Heart left ventricle (tissue), 16 donors: ENCODE measurements at regions not wholly inside any gene's neighbourhood (a gene's known extent, or its start where the extent isn't known, plus 50 kb on each side); places are given as distances from the start of the nearest gene placed in this dataset.
"Not testable (repeated sequence)": the region's sequence is repeated elsewhere in the genome, so short reads cannot be mapped to it uniquely, and the experiment has no call there.

Experiments
- ATAC-seq, 4 donors: fragments of 200-7000 bp; cut with Tn5 transposase; one replicate each; pipeline ENCODE4 v1.9.1; 2020 to 2022; ENCODE audit warnings: moderate library complexity in 4 of 4, mild to moderate bottlenecking in 3 of 4, moderate number of reproducible peaks in 1 of 4
- DNase-seq, 5 donors: peaks; one replicate each; pipeline ENCODE4 v3.0.0-alpha.2; 2020
- H3K27ac ChIP-seq, 12 donors: fragments of 200-600 bp; sonication (generic) in 4 of 12; one replicate each; pipeline versions ENCODE4 v1.5.0 to v1.8.0; 2016 to 2022; ENCODE audit warnings: mild to moderate bottlenecking in 2 of 12
- H3K27me3 ChIP-seq, 9 donors: fragments of 200-600 bp; sonication (generic) in 2 of 9; one replicate each; pipeline versions ENCODE4 v1.5.1 to v1.8.0; 2016 to 2022; ENCODE audit warnings: mild to moderate bottlenecking in 3 of 9
- H3K36me3 ChIP-seq, 9 donors: fragments of 200-600 bp; sonication (generic) in 2 of 9; one replicate each; pipeline versions ENCODE4 v1.5.0 to v1.8.0; 2018 to 2022; ENCODE audit warnings: mild to moderate bottlenecking in 2 of 9
- H3K4me1 ChIP-seq, 12 donors: fragments of 200-600 bp; sonication (generic) in 4 of 12; one replicate each; pipeline versions ENCODE4 v1.5.0 to v1.8.0; 2016 to 2022; ENCODE audit warnings: mild to moderate bottlenecking in 3 of 12
- H3K4me3 ChIP-seq, 12 donors: fragments of 200-600 bp; sonication (generic) in 4 of 12; one replicate each; pipeline versions ENCODE4 v1.5.0 to v1.8.0; 2017 to 2022; ENCODE audit warnings: mild to moderate bottlenecking in 9 of 12, moderate library complexity in 4 of 12
- H3K9me3 ChIP-seq, 12 donors: fragments of 200-600 bp; sonication (generic) in 4 of 12; one replicate each; pipeline versions ENCODE4 v1.5.0 to v1.8.0; 2016 to 2022; ENCODE audit warnings: mild to moderate bottlenecking in 1 of 12
- POLR2A ChIP-seq, 2 donors: fragments of 450-650 bp; IDR thresholded peaks; one replicate each; pipeline ENCODE4 v1.6.1; 2017; ENCODE audit warnings: antibody characterized with exemption in 2 of 2, mild to moderate bottlenecking in 2 of 2, moderate library complexity in 2 of 2
- WGBS, 4 donors: extraction: QIAGEN DNeasy Blood & Tissue Kit in 2 of 4; methylation state at CpG; one replicate each; pipeline versions ENCODE4 v1.1.5 to v1.1.7; 2013 to 2018; 5-methylcytosine and 5-hydroxymethylcytosine counted together
- intact Hi-C, 10 donors: fragments of 100-400 bp; cut with DNase I; formaldehyde crosslinking; loops; one replicate each; pipeline versions ENCODE4 v1.11.1 to v1.14.2; 2022
- TF ChIP-seq, protein P1 (sequence below), 12 donors: fragments of 200-600 bp; sonication (generic) in 4 of 12; IDR thresholded peaks; one replicate each; pipeline versions ENCODE4 v1.5.0 to v1.8.0; 2018 to 2022; ENCODE audit warnings: antibody characterized with exemption in 12 of 12, mild to moderate bottlenecking in 5 of 12
- donor health status: ischemic (EF 13 %, LVEDD 7.1; RV severe dilation, severe dysfunction).
- donor health status: healthy with polysubstance abuse.
- donor health status: DM: no; HTN: yes; CAD: no.
- donor health status: DM: no; HTN: no; CAD: no.
- donor health status: ischemic (EF 25% LVEDD 6.9; RV normal size, moderate dysfunction).
- donor health status: ischemic (EF 25% LVEDD 5.7; RV mildly dilated, moderate dysfunction).
- donor health status: healthy.
- donor health status: DM: yes; HTN: yes; CAD: no.
- donor health status: ischemic (EF 35%, LVEDD 5.7; RV mildly dilated, moderate dysfunction).
- donor health status: nonischemic (EF 11% LVEDD 7.7; RV severe dilation, severe dysfunction).
- donor health status: DM: yes; HTN: yes; CAD: no.
- donor health status: PGD.
- donor health status: ischemic (EF 29% LVEDD 5.4; RV normal size, mild dysfunction).
- donor health status: nonischemic (EF 23%, LVEDD 6.1; RV moderate dilation, normal function).

DNA sequence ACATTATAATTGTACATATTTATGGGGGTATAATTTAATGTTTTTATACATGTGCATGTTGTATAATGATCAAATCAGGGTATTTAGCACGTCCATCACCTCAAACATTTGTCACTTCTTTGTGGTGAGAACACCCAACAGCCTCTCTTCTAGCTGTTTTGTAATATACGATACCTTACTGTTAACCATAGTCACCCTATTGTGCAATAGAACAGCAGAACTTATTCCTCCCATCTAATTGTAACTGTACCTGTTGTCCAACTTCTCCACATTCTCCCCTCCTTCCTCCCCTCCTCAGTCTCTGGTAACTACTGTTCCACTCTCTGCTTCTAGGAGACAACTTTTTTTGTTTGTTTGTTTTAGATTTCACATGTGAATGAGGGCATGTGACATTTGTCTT, 197.0 kb upstream of the PKP2 start:
- no peaks in the 10 kb centered on the region for H3K36me3 ChIP-seq
- H3K4me3 ChIP-seq: no peak overlapping the region
- no peaks in the 10 kb centered on the region for H3K9me3 ChIP-seq
- no peak for DNase-seq
- no peak overlapping the region for H3K27ac ChIP-seq
- intact Hi-C loops: no loop called here
- peaks cover 0 to 4% (median 0%) of the 10 kb centered on the region in 9 donors for H3K27me3 ChIP-seq
- 57 to 67% (median 62%) methylated on average over 2 of the region's 2 CpGs for WGBS, 4 donors
- no peak for ATAC-seq
- no peaks in the 10 kb centered on the region for H3K4me1 ChIP-seq
- TF ChIP-seq POLR2A (IDR thresholded peaks at IDR 0.05): no peak
- TF ChIP-seq, protein P1, sequence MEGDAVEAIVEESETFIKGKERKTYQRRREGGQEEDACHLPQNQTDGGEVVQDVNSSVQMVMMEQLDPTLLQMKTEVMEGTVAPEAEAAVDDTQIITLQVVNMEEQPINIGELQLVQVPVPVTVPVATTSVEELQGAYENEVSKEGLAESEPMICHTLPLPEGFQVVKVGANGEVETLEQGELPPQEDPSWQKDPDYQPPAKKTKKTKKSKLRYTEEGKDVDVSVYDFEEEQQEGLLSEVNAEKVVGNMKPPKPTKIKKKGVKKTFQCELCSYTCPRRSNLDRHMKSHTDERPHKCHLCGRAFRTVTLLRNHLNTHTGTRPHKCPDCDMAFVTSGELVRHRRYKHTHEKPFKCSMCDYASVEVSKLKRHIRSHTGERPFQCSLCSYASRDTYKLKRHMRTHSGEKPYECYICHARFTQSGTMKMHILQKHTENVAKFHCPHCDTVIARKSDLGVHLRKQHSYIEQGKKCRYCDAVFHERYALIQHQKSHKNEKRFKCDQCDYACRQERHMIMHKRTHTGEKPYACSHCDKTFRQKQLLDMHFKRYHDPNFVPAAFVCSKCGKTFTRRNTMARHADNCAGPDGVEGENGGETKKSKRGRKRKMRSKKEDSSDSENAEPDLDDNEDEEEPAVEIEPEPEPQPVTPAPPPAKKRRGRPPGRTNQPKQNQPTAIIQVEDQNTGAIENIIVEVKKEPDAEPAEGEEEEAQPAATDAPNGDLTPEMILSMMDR (IDR thresholded peaks at IDR 0.05): no peak

DNA sequence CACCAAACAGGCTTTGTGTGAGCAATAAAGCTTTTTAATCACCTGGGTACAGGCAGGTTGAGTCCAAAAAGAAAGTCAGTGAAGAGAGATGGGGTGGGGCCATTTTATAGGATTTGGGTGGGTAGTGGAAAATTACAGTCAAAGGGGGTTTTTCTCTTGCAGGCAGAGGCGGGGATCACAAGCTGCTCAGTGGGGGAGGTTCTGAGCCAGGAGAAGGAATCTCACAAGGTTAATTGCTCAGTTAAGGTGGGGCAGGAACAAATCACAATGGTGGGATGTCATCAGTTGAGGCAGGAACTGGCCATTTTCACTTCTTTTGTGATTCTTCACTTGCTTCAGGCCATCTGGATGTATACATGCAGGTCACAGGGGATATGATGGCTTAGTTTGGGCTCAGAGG, 191.3 kb upstream of the PKP2 start:
- intact Hi-C loops, H3K9me3 ChIP-seq, H3K27ac ChIP-seq, DNase-seq, H3K4me1 ChIP-seq, H3K36me3 ChIP-seq, H3K4me3 ChIP-seq, H3K27me3 ChIP-seq, ATAC-seq: not testable (repeated sequence)
- 70 to 91% (median 82%) methylated on average over 1 of the region's 1 CpG for WGBS, 4 donors

DNA sequence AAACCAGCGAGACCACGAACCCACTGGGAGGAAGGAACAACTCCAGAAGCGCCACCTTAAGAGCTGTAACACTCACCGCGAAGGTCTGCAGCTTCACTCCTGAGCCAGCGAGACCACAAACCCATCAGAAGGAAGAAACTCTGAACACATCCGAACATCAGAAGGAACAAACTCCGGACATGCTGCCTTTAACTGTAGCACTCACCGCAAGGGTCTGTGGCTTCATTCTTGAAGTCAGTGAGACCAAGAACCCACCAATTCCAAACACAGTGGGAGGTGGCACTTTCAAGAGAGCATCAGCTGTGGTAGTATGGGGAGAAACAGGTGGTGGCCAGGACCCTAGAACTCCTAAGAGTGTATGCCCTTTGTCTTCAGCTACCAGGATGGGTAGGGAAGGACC, 179.8 kb upstream of the PKP2 start:
- ATAC-seq, H3K4me3 ChIP-seq, H3K27me3 ChIP-seq, intact Hi-C loops, H3K27ac ChIP-seq, H3K36me3 ChIP-seq, DNase-seq, H3K4me1 ChIP-seq, H3K9me3 ChIP-seq: not testable (repeated sequence)
- WGBS, 4 donors: 83 to 96% (median 88%) methylated on average over 9 of the region's 9 CpGs

DNA sequence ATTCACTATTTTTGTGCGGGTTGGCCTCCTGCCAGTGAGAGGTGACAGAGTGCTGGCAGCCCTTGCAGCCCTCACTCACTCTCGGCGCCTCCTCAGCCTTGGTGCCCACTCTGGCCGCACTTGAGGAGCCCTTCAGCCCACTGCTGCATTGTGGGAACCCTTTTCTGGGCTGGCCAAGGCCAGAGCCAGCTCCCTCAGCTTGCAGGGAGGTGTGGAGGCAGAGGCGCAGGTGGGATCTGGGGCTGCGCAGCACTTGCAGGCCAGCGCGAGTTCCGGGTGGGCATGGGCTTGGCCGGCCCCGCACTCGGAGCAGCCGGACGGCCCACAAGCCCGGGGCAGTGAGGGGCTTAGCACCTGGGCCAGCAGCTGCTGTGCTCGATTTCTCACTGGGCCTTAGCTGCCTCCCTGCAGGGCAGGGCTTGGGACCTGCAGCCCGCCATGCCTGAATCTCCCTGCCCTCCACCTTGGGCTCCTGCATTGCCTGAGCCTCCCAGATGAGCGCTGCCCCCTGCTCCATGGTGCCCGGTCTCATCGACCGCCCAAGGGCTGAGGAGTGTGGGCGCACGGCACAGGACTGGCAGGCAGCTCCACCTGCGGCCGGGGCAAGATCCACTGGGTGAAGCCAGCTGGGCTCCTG, 178.7 kb upstream of the PKP2 start:
- H3K4me1 ChIP-seq: not testable (repeated sequence)

DNA sequence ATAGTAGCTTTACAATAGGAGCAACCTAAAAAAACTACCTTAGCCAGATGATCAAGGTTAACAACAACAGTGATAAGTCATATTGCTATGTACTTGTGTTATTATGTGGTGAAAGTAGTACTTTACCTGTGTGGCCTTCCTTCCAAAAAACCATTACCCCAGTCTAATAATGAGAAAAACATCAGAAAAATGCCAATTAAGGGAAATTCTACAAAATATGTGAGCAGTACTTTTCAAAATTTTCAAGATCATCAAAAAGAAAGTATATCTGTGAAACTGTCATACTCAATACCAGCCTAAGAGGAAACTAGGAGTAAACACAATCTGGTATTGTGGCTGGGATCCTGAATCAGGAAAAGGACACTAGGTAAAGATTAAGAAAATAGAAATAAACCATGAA, 165.3 kb upstream of the PKP2 start:
- H3K9me3 ChIP-seq: peaks cover 0 to 16% (median 4%) of the 10 kb centered on the region in 12 donors
- H3K4me3 ChIP-seq: no peak overlapping the region
- no peaks in the 10 kb centered on the region for H3K27me3 ChIP-seq
- no peaks in the 10 kb centered on the region for H3K4me1 ChIP-seq
- H3K36me3 ChIP-seq: no peaks in the 10 kb centered on the region
- TF ChIP-seq, protein P1 (IDR thresholded peaks at IDR 0.05): no peak
- TF ChIP-seq POLR2A (IDR thresholded peaks at IDR 0.05): no peak
- ATAC-seq (no peak), DNase-seq (no peak)
- H3K27ac ChIP-seq: no peak overlapping the region
- intact Hi-C loops: no loop called here

More for the DNA sequence above, 178.7 kb upstream of the PKP2 start:
- ATAC-seq, H3K27me3 ChIP-seq, intact Hi-C loops, H3K4me3 ChIP-seq, H3K9me3 ChIP-seq, H3K36me3 ChIP-seq, H3K27ac ChIP-seq: not testable (repeated sequence)
- 72 to 90% (median 90%) methylated on average over 5 to 25 of the region's 25 CpGs for WGBS, 4 donors
- peak in 1 of 5 donors; percentile 46 for DNase-seq

DNA sequence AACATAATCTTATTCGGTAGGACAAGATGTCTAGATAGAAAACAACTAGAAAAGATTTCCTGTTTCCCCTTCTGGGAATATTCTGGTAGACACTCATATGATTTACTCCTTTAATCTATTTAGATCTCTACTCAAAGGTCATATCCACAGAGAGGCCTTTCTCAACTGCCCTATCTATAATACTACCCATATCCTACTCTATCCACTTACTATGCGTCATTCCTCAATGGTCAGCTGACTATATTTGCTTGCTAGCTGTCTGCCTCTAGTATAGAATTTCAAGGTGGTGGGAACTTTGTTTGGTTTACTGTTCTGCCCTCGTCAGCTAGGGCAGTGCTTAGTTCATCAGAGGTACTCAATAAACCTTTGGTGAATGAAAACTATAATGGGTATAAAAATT, 157.8 kb upstream of the PKP2 start:
- Histone ChIP-seq H3K4me3 (no peak overlapping the region), H3K36me3 (no peaks in the 10 kb centered on the region), H3K4me1 (no peaks in the 10 kb centered on the region), H3K27me3 (no peaks in the 10 kb centered on the region), H3K9me3 (no peaks in the 10 kb centered on the region), H3K27ac (no peak overlapping the region)
- 62 to 70% (median 64%) methylated on average over 3 of the region's 3 CpGs for WGBS, 4 donors
- DNase-seq (no peak), ATAC-seq (no peak)
- TF ChIP-seq, protein P1 (IDR thresholded peaks at IDR 0.05): no peak
- TF ChIP-seq POLR2A (IDR thresholded peaks at IDR 0.05): no peak
- intact Hi-C loops: no loop called here
